GM12872 (cell line): ENCODE measurements at regions not wholly inside any gene's neighbourhood (a gene's known extent, or its start where the extent isn't known, plus 50 kb on each side); places are given as distances from the start of the nearest gene placed in this dataset.

Source experiments
- CTCF ChIP-seq: IDR thresholded peaks from 3 replicates; pipeline ENCODE4 v1.5.1; 2011; ENCODE audit warnings: low read depth, mild to moderate bottlenecking, low read length, moderate library complexity; ENCODE audit not compliant: insufficient read depth

GRCh38 chr21:27035791-27036190 is 68.9 kb upstream of the ADAMTS5 start:
- TF ChIP-seq CTCF = no peak

- no peak for TF ChIP-seq CTCF
Measured at GRCh38 chr21:27034796-27035195, 67.9 kb upstream of the ADAMTS5 start.

- TF ChIP-seq CTCF = no peak
Measured at GRCh38 chr21:27033471-27033870, 66.6 kb upstream of the ADAMTS5 start.

GRCh38 chr21:27026501-27026900 is 59.6 kb upstream of the ADAMTS5 start:
- no peak for TF ChIP-seq CTCF

GRCh38 chr21:27024971-27025370 is 58.1 kb upstream of the ADAMTS5 start:
- no peak for TF ChIP-seq CTCF

GRCh38 chr21:27024301-27024700 is 57.4 kb upstream of the ADAMTS5 start:
- no peak for TF ChIP-seq CTCF

- TF ChIP-seq CTCF = no peak
Measured at GRCh38 chr21:27023186-27023585, 56.3 kb upstream of the ADAMTS5 start.

- no peak for TF ChIP-seq CTCF
Measured at GRCh38 chr21:27021801-27022200, 54.9 kb upstream of the ADAMTS5 start.
